Mesenteric fat pad (tissue), 1 donor: ENCODE measurements at regions not wholly inside any gene's neighbourhood (a gene's known extent, or its start where the extent isn't known, plus 50 kb on each side); places are given as distances from the start of the nearest gene placed in this dataset.
"Not testable (repeated sequence)": the region's sequence is repeated elsewhere in the genome, so short reads cannot be mapped to it uniquely, and the experiment has no call there.

Experiments used
- DNase-seq: peaks from one replicate; pipeline ENCODE4 v3.0.0-alpha.2; 2020; ENCODE audit warnings: low spot score
- donor health status: DM: yes; HTN: yes; CAD: no.

GRCh38 chr9:11142965-11143738 is 530.4 kb upstream of the PTPRD start:
- no peak for DNase-seq

GRCh38 chr9:11144746-11145145 is 531.9 kb upstream of the PTPRD start:
- DNase-seq = no peak

GRCh38 chr9:11148189-11148588 is 535.4 kb upstream of the PTPRD start:
- no peak for DNase-seq

GRCh38 chr9:11149065-11149464 is 536.3 kb upstream of the PTPRD start:
- no peak for DNase-seq

GRCh38 chr9:11158063-11158462 is 545.3 kb upstream of the PTPRD start:
- DNase-seq = no peak

- no peak for DNase-seq
Observed at GRCh38 chr9:11158676-11159075, 545.9 kb upstream of the PTPRD start.

GRCh38 chr9:11159318-11159862 is 546.6 kb upstream of the PTPRD start:
- no peak for DNase-seq

- no peak for DNase-seq
Observed at GRCh38 chr9:11163843-11164242, 551.0 kb upstream of the PTPRD start.

GRCh38 chr9:11182001-11182400 is 569.2 kb upstream of the PTPRD start:
- no peak for DNase-seq

- no peak for DNase-seq
Observed at GRCh38 chr9:11190719-11191118, 577.9 kb upstream of the PTPRD start.

GRCh38 chr9:11192993-11193392 is 580.2 kb upstream of the PTPRD start:
- DNase-seq = no peak

- DNase-seq = no peak
Observed at GRCh38 chr9:11194246-11194645, 581.4 kb upstream of the PTPRD start.

GRCh38 chr9:11196840-11197365 is 584.1 kb upstream of the PTPRD start:
- not testable (repeated sequence) for DNase-seq

- DNase-seq = no peak
Observed at GRCh38 chr9:11199335-11199734, 586.5 kb upstream of the PTPRD start.

- DNase-seq = no peak
Observed at GRCh38 chr9:11204521-11204920, 591.7 kb upstream of the PTPRD start.

- no peak for DNase-seq
Observed at GRCh38 chr9:11206925-11207324, 594.1 kb upstream of the PTPRD start.

GRCh38 chr9:11233696-11234095 is 620.9 kb upstream of the PTPRD start:
- DNase-seq = no peak

GRCh38 chr9:11235061-11235460 is 622.3 kb upstream of the PTPRD start:
- no peak for DNase-seq

- no peak for DNase-seq
Observed at GRCh38 chr9:11241779-11242178, 629.0 kb upstream of the PTPRD start.

- no peak for DNase-seq
Observed at GRCh38 chr9:11257992-11258391, 645.2 kb upstream of the PTPRD start.

- no peak for DNase-seq
Observed at GRCh38 chr9:11269036-11269435, 656.2 kb upstream of the PTPRD start.

GRCh38 chr9:11275158-11275695 is 662.4 kb upstream of the PTPRD start:
- DNase-seq = no peak

GRCh38 chr9:11312966-11313365 is 700.2 kb upstream of the PTPRD start:
- no peak for DNase-seq
